Left ventricle myocardium inferior (tissue), 1 donor: ENCODE measurements at regions not wholly inside any gene's neighbourhood (a gene's known extent, or its start where the extent isn't known, plus 50 kb on each side); places are given as distances from the start of the nearest gene placed in this dataset.

ENCODE experiments used
- DNase-seq: peaks from one replicate; pipeline ENCODE4 v3.0.0-alpha.2; 2020
- H3K27ac ChIP-seq: fragments of 200-600 bp; replicated peaks from 2 replicates; pipeline ENCODE4 v1.8.0; 2021
- H3K27me3 ChIP-seq: fragments of 200-600 bp; 2 replicates; pipeline ENCODE4 v1.8.0; 2021; ENCODE audit warnings: low read depth
- H3K36me3 ChIP-seq: fragments of 200-600 bp; 2 replicates; pipeline ENCODE4 v1.8.0; 2021
- H3K4me1 ChIP-seq: fragments of 200-600 bp; 2 replicates; pipeline ENCODE4 v1.8.0; 2021
- H3K4me3 ChIP-seq: fragments of 200-600 bp; 2 replicates; pipeline ENCODE4 v1.8.0; 2021; ENCODE audit warnings: mild to moderate bottlenecking, moderate library complexity
- H3K9me3 ChIP-seq: fragments of 200-600 bp; replicated peaks from 2 replicates; pipeline ENCODE4 v1.8.0; 2021
- CTCF ChIP-seq: fragments of 200-600 bp; IDR thresholded peaks from 2 replicates; pipeline ENCODE4 v1.8.0; 2021; ENCODE audit warnings: antibody characterized with exemption, mild to moderate bottlenecking, borderline replicate concordance
- intact Hi-C: fragments of 100-400 bp; cut with micrococcal nuclease; formaldehyde crosslinking; loops from one replicate; pipeline ENCODE4 v1.11.0; 2022
- donor health status: DM: no; HTN: yes; CAD: no; lungs with severe emphysema.

GRCh38 chr10:29131952-29132547, 156.8 kb upstream of the LYZL1 start:
- H3K4me3 ChIP-seq: peak overlapping the region; percentile 7
- no peak for TF ChIP-seq CTCF
- peaks cover 5% of the 10 kb centered on the region for H3K27me3 ChIP-seq
- no peaks in the 10 kb centered on the region for H3K9me3 ChIP-seq
- peak; percentile 29 for DNase-seq
- H3K27ac ChIP-seq: peak overlapping the region; percentile 56
- H3K36me3 ChIP-seq: no peaks in the 10 kb centered on the region
- intact Hi-C loops: loop anchor here (10.0 kb wide), 1 partner anchor 467 kb away; no protein-coding TSS in a partner anchor
- peaks cover 19% of the 10 kb centered on the region for H3K4me1 ChIP-seq

GRCh38 chr10:29132551-29133111, 156.2 kb upstream of the LYZL1 start:
- no peak for TF ChIP-seq CTCF
- Histone ChIP-seq H3K36me3 (no peaks in the 10 kb centered on the region), H3K4me3 (peak overlapping the region; percentile 7), H3K27me3 (peaks cover under 1% of the 10 kb centered on the region), H3K27ac (peak overlapping the region; percentile 58), H3K9me3 (no peaks in the 10 kb centered on the region), H3K4me1 (peaks cover 19% of the 10 kb centered on the region)
- DNase-seq: peak; percentile 17
- intact Hi-C loops: loop anchor here (10.0 kb wide), 1 partner anchor 468 kb away; no protein-coding TSS in a partner anchor

- no peak overlapping the region for H3K4me3 ChIP-seq
- DNase-seq: no peak
- H3K4me1 ChIP-seq: peaks cover 19% of the 10 kb centered on the region
- H3K9me3 ChIP-seq: no peaks in the 10 kb centered on the region
- no peaks in the 10 kb centered on the region for H3K36me3 ChIP-seq
- H3K27me3 ChIP-seq: no peaks in the 10 kb centered on the region
- TF ChIP-seq CTCF: no peak
- intact Hi-C loops: loop anchor here (10.0 kb wide), 1 partner anchor 471 kb away; no protein-coding TSS in a partner anchor
- H3K27ac ChIP-seq: no peak overlapping the region
These were observed 153.5 kb upstream of the LYZL1 start for GRCh38 chr10:29135337-29135736.

- Histone ChIP-seq H3K4me1 (peaks cover 19% of the 10 kb centered on the region), H3K27me3 (no peaks in the 10 kb centered on the region), H3K9me3 (no peaks in the 10 kb centered on the region), H3K4me3 (no peak overlapping the region), H3K27ac (no peak overlapping the region), H3K36me3 (no peaks in the 10 kb centered on the region)
- intact Hi-C loops: loop anchor here (10.0 kb wide), 1 partner anchor 472 kb away; no protein-coding TSS in a partner anchor
- no peak for TF ChIP-seq CTCF
- no peak for DNase-seq
These were observed 152.5 kb upstream of the LYZL1 start for GRCh38 chr10:29136411-29136810.

GRCh38 chr10:29140151-29140550, 148.7 kb upstream of the LYZL1 start:
- intact Hi-C loops: no loop called here
- Histone ChIP-seq H3K4me3 (no peak overlapping the region), H3K9me3 (no peaks in the 10 kb centered on the region), H3K27me3 (peaks cover 3% of the 10 kb centered on the region), H3K27ac (no peak overlapping the region), H3K4me1 (no peaks in the 10 kb centered on the region), H3K36me3 (no peaks in the 10 kb centered on the region)
- no peak for TF ChIP-seq CTCF
- no peak for DNase-seq
